T-helper 2 cell treated with Interferon-gamma antibody and Interleukin-4, amounts not matched to agents 5 μg/mL and 100 μg/mL, for 36 hours (primary cell): ENCODE measurements at regions not wholly inside any gene's neighbourhood (a gene's known extent, or its start where the extent isn't known, plus 50 kb on each side); places are given as distances from the start of the nearest gene placed in this dataset.
A peak's percentile ranks its signal among the peaks of the same experiment; 100 is the strongest.

ENCODE experiments used
- DNase-seq: peaks from one replicate; pipeline ENCODE4 v3.0.0; 2021; ENCODE audit warnings: low spot score
- H3K27ac Mint-ChIP-seq: one replicate; pipeline ENCODE4 v1.8.0; 2021; ENCODE audit warnings: mild to moderate bottlenecking, mixed read lengths
- H3K27me3 Mint-ChIP-seq: one replicate; pipeline ENCODE4 v1.8.0; 2021; ENCODE audit warnings: low read depth, mixed read lengths
- H3K36me3 Mint-ChIP-seq: one replicate; pipeline ENCODE4 v1.8.0; 2021; ENCODE audit warnings: low read depth, mixed read lengths
- H3K4me1 Mint-ChIP-seq: one replicate; pipeline ENCODE4 v1.8.0; 2021; ENCODE audit warnings: low read depth, mixed read lengths
- H3K4me3 Mint-ChIP-seq: one replicate; pipeline ENCODE4 v1.8.0; 2022; ENCODE audit warnings: mild to moderate bottlenecking, moderate library complexity, mixed read lengths
- H3K9me3 Mint-ChIP-seq: one replicate; pipeline ENCODE4 v1.8.0; 2021; ENCODE audit warnings: mixed read lengths

DNA sequence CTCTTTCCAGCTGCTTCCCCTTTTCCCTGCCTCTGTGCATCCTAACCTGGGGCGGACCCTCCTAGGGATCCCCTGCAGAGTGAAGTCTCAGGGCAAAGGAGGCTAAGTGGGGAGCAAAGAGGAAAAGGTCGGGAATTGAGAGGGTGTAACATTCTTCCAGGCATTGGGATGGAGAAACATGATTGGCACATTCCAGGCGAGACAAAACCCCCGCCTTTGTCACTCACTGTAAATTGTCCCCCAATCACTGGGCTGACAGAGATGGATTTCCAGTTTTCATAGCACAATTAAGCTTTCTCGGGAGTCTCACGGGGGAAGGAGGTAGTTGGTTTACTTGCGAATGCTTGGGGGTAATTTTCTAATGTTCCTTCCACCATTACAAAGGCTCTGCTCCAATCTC is 74.9 kb downstream of the MIAT start:
- Mint-ChIP-seq H3K9me3 (no peaks in the 10 kb centered on the region), H3K27ac (no peak overlapping the region), H3K4me1 (no peaks in the 10 kb centered on the region), H3K27me3 (no peaks in the 10 kb centered on the region), H3K36me3 (peaks cover 3% of the 10 kb centered on the region), H3K4me3 (no peak overlapping the region)
- no peak for DNase-seq

DNA sequence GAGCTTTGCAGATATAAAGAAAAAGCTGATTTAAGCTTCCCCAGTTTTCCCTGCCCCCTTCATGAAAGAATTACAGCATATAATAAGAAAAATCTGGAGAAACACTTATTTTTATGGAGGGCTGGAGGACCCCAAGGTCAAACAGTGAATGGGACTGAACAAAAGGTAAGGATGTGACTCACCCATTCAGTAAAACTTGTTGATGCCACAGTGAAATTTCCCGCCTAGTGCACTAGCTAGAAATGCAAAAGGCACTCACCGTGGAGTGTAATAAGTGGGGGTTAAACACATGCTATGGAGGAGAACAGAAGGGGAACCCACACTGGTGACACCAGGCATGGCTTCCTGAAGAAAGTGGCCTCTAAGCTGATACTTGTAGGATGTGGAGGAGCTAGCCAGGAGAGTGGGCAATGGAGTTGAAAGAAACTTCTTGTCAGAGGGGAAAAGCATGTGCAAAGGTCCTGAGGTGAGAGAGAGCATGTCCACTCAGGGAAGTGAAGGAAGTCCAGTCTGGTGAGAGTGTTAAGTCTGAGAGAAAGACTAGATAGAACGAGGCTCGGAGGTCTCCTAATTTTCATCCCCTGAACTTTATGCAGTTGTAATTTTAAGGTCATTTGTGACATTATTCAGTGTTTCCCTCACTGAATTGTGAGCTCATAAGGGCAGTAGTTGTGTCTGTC is 77.1 kb downstream of the MIAT start:
- H3K4me1 Mint-ChIP-seq, result no peaks in the 10 kb centered on the region
- H3K9me3 Mint-ChIP-seq, result no peaks in the 10 kb centered on the region
- no peaks in the 10 kb centered on the region for H3K36me3 Mint-ChIP-seq
- H3K27me3 Mint-ChIP-seq, result no peaks in the 10 kb centered on the region
- no peak overlapping the region for H3K27ac Mint-ChIP-seq
- no peak for DNase-seq
- no peak overlapping the region for H3K4me3 Mint-ChIP-seq

DNA sequence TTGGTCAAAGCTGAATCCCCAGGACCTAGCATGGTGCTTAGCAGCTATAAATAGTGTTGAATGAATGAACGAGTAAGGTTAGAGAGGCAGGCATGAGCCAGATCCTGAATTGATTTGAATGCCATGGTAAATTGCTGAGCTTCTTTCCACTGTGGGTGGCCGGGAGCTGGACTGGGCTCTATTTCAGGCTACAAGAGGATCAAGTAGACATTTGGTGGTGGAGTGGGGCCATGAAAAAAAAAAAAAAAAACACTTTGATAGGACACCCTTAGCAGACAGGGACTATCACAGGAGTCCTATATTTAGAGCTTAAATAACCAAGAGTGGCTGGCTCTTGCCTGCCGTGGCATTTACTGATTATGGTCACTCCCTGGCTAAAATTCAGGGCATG is 77.6 kb downstream of the MIAT start:
- no peaks in the 10 kb centered on the region for H3K36me3 Mint-ChIP-seq
- no peaks in the 10 kb centered on the region for H3K9me3 Mint-ChIP-seq
- H3K27ac Mint-ChIP-seq, result no peak overlapping the region
- no peak overlapping the region for H3K4me3 Mint-ChIP-seq
- H3K27me3 Mint-ChIP-seq, result no peaks in the 10 kb centered on the region
- H3K4me1 Mint-ChIP-seq, result no peaks in the 10 kb centered on the region
- no peak for DNase-seq

DNA sequence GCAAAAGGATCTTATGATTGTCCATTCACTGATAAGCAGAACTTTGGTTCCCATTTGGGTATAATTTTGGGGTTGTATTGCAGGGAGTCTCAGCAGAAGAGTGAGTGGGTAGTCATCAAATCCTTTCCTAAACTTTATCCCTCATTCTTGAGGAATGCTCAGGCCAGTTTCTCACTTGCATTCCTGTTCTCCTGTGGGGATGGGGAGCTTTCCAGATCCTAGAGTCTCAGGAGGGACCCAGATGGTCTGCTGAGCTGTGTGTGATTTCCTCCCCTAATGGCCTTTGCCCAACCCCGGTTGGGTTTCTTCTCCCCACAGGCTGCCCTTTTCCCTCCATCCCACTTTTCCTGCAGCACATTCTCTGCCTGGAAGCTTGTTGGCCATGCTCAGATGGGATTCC is 79.9 kb downstream of the MIAT start:
- Mint-ChIP-seq H3K36me3 (no peaks in the 10 kb centered on the region), H3K4me1 (no peaks in the 10 kb centered on the region)

DNA sequence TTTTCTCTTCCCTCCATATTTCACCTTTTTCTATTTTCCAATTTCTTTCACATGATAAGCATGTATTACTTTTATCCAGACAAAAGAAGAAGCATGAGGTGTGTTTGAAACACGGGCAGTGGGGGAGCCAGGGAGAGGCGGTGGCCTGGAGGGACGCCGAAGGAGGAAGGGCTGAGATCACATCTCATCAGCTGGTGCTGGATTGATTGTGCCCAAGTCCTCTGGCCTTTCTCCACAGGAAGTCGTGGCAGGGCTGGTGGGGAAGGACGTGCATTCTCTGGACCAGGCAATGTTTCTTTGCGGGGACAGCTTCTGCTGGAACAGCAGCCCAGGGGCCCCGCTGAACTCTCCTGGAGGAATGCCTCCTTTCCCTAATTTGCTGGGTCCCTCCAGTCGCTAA is 82.9 kb downstream of the MIAT start:
- H3K27me3 Mint-ChIP-seq, result no peaks in the 10 kb centered on the region
- H3K4me3 Mint-ChIP-seq, result no peak overlapping the region
- H3K9me3 Mint-ChIP-seq, result no peaks in the 10 kb centered on the region
- no peak overlapping the region for H3K27ac Mint-ChIP-seq
- no peak for DNase-seq
- H3K4me1 Mint-ChIP-seq, result no peaks in the 10 kb centered on the region
- H3K36me3 Mint-ChIP-seq, result no peaks in the 10 kb centered on the region

More for the DNA sequence above, 79.9 kb downstream of the MIAT start:
- Mint-ChIP-seq H3K27ac (no peak overlapping the region), H3K4me3 (no peak overlapping the region), H3K27me3 (no peaks in the 10 kb centered on the region), H3K9me3 (no peaks in the 10 kb centered on the region)
- no peak for DNase-seq

DNA sequence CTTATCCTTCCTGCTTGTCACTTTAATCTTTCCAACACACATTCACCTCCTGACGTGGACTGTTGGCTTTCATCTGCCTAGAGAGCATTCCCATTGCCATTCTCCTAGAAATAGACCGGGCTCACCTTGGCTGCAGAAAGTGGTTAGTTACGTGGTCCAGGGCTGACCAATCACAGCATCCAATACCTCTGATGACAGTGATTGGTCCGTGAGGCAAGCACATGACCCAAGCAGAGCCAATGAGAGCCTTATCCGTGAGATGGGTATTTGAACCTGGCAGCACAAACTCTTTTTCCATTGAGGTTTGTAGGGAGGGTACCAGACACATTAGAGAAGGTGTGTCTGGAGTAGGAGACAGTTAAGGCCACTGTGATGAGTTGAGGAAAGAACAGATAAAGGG is 85.8 kb downstream of the MIAT start:
- no peak overlapping the region for H3K27ac Mint-ChIP-seq
- H3K9me3 Mint-ChIP-seq, result no peaks in the 10 kb centered on the region
- DNase-seq, result no peak
- no peaks in the 10 kb centered on the region for H3K27me3 Mint-ChIP-seq
- H3K4me1 Mint-ChIP-seq, result no peaks in the 10 kb centered on the region
- H3K36me3 Mint-ChIP-seq, result no peaks in the 10 kb centered on the region
- H3K4me3 Mint-ChIP-seq, result no peak overlapping the region

DNA sequence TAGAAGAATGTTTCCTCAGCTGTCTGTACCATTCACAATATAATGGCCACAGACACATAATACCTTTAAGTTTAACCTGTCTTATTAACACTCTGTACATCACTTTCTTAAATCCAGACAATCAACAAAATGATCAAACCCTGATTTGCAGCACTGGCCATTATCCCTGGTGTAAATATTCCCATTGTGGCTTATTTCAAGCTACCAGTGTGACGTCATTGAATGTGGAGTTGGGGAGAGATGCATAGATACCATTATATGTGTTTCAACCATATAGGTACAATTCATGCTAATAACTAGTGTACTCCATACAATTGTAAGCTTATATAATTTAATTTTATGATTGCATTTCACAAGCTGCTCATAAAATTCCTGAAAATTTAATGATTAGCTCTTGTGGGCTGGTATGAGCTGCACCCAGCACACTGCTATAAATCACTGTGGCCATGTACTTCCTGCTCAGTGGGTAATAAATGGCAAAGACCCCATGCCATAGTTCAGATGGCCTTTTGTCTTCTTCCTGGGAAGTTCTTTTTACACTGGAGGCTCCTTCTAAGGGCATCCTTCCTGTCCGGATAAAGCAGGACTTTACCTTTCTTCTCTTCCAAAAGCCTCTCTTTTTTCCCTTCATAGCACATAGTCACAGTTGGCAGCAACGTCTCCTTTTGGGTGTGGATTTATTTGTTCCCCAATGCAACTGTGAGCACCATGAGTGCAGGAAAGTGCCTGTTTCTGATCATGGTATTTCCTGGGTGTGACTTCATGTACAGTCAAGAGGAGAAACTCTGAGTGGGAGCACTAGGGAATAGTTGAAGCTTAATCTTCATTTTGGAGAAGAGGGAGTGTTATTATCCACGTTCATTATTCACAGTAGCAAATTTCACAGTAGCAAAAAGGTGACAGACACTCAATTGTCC is 87.8 kb downstream of the MIAT start:
- Mint-ChIP-seq H3K27me3 (no peaks in the 10 kb centered on the region), H3K4me3 (no peak overlapping the region), H3K4me1 (no peaks in the 10 kb centered on the region), H3K27ac (no peak overlapping the region), H3K9me3 (no peaks in the 10 kb centered on the region), H3K36me3 (no peaks in the 10 kb centered on the region)
- no peak for DNase-seq

DNA sequence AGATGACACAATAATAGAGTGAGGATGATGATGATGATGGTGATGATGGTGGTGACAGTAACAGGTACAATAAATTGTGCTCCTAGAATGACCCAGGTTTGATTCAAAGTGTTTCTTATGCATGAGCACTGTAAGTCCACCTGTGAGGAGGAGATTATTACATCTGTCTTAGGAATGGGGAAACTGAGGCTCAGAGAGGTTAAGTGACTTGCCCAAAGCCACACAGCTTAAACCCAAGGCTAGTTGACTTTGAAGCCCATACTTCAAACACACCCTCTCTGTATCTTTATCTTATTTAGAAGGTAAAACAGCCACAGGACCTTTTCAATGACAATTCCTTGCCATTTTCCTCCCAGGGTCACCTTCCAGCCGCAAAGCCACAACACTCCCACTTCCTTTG is 88.9 kb downstream of the MIAT start:
- Mint-ChIP-seq H3K27me3 (no peaks in the 10 kb centered on the region), H3K27ac (no peak overlapping the region), H3K4me3 (no peak overlapping the region), H3K9me3 (no peaks in the 10 kb centered on the region), H3K36me3 (no peaks in the 10 kb centered on the region), H3K4me1 (peaks cover 4% of the 10 kb centered on the region)
- DNase-seq, result no peak

DNA sequence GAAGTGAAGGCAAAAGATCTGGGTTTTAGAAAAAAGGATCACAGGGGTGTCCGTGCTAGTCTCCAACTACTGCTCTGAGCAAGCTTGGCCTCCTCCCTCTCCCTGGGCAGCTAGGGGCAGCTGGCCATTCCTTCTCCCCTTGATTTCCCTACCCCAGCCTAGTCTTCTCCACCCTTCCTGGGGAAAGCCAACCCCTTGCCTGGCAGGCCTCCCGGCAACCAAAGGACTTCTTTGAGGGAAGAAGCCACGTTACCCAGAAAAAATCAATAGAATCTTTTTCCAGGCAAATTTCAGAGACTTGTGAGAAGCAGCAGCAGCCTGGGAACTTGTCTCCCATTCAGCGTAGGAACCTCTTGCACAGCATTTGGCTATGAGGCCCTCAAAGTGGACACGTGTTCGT is 91.5 kb downstream of the MIAT start:
- H3K4me1 Mint-ChIP-seq, result peaks cover 4% of the 10 kb centered on the region
- H3K27me3 Mint-ChIP-seq, result no peaks in the 10 kb centered on the region
- H3K27ac Mint-ChIP-seq, result no peak overlapping the region
- no peak overlapping the region for H3K4me3 Mint-ChIP-seq
- H3K9me3 Mint-ChIP-seq, result no peaks in the 10 kb centered on the region
- no peaks in the 10 kb centered on the region for H3K36me3 Mint-ChIP-seq
- DNase-seq, result no peak

DNA sequence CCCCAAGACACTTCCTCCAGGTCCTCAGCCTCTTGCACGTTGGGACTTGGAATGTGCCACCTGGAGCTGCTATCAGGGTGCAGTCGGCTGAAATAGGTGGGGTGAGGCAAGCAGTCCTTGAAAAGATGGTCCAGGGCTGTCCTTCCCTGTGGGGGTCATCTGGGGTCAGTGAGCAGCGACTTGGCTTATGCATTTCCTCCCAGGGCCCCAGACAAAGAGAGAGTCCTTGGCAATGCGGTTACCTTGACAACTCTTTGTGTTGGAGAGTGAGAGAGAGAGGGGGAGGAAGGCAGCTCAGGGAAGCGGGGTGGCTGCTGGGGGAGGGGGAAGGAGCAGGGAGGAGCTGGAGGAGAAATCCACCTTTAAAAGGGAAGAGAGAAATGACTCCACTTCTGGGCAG is 93.8 kb downstream of the MIAT start:
- no peaks in the 10 kb centered on the region for H3K36me3 Mint-ChIP-seq
- H3K4me1 Mint-ChIP-seq, result peaks cover 4% of the 10 kb centered on the region
- no peak overlapping the region for H3K4me3 Mint-ChIP-seq
- DNase-seq, result no peak
- H3K9me3 Mint-ChIP-seq, result no peaks in the 10 kb centered on the region
- no peak overlapping the region for H3K27ac Mint-ChIP-seq
- H3K27me3 Mint-ChIP-seq, result no peaks in the 10 kb centered on the region

DNA sequence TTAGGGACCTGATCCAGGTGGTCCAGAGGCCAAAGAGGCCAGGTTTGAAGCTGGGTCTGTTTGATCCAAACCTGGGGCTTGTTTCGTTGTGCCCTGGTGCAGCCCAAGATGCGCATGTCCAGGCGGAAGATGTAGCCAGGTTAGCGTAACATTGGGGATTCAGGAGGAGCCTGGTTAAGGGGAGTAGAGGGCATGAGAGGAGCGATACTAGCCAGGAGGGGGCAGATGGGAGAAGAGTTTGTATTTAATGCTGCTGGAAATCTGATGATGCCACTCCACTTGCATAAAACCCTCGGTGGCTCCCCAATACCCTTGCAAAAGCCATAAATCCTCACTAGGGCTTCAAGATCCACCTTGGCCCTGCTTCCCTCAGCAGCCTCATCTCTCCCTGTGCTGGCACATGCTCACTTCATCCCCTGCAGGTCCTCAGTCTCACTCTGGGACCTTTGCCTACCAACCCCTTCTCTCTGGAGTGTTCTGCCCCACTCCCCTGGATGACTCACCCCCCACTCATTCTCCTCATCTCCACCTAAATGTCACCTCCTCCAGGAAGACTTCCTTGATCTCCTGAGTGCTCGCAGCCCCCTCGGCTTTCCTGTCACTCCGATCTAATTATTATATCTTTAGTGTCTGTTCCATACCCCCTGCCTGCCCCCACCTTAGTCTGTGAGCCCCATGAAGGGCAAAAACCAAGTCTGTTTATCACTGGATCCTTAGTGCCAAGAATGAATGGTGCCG is 95.9 kb downstream of the MIAT start:
- H3K4me1 Mint-ChIP-seq, result peaks cover 6% of the 10 kb centered on the region
- no peaks in the 10 kb centered on the region for H3K36me3 Mint-ChIP-seq
- no peak overlapping the region for H3K4me3 Mint-ChIP-seq
- no peaks in the 10 kb centered on the region for H3K27me3 Mint-ChIP-seq
- H3K9me3 Mint-ChIP-seq, result no peaks in the 10 kb centered on the region
- H3K27ac Mint-ChIP-seq, result no peak overlapping the region
- DNase-seq, result no peak

DNA sequence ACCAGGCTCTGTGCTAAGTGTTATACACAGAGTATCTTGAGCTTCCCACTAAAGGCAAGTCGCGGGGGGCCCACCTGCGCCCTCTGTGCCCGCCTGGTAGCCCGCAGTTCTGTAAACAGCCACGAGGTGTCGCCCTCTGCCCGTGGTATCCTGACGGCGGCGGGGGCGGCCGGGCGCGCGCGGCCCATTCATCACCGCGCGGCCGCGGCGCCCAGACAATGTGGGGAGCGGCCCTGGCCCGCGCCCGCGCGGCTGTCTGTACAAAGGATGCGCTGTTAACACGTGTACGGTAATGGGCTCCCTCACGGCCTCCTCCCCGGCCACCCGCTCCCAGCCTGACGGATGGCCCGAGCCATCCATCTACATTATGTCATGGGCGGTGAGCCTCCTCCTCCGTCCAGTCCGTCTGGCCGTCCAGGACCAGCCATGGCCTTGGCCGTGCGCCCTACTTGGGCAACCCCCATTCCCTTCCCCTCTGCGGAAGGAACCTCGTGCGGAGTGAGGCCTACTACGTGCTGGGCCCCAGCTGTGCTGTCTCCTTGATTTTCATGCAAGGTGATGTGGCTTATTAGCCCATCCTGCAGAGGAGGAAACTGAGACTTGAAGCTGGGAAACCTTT is 99.4 kb downstream of the MIAT start:
- Mint-ChIP-seq H3K27ac (no peak overlapping the region), H3K4me1 (peaks cover 2% of the 10 kb centered on the region), H3K36me3 (no peaks in the 10 kb centered on the region), H3K27me3 (no peaks in the 10 kb centered on the region), H3K9me3 (no peaks in the 10 kb centered on the region), H3K4me3 (no peak overlapping the region)
- peak; percentile 54 for DNase-seq

DNA sequence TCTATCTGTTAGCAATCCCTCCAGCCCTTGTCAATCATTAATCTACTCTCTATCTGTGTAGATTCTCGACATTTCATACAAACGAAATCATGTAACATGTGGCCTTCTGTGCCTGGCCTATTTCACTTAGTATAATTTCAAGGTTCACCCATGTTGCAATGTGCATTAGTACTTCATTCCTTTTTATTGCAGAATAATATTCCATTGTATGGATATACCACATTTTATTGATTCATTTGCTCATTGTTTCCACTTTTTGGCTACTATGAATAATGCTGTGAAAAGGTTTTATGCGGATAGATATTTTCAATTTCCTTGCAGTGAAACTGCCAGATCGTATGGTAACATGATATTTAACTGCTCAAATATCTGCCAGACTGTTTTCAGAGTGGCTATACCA is 100.1 kb downstream of the MIAT start:
- H3K9me3 Mint-ChIP-seq, result no peaks in the 10 kb centered on the region
- peaks cover 2% of the 10 kb centered on the region for H3K4me1 Mint-ChIP-seq
- no peaks in the 10 kb centered on the region for H3K36me3 Mint-ChIP-seq
- no peak overlapping the region for H3K27ac Mint-ChIP-seq
- H3K27me3 Mint-ChIP-seq, result no peaks in the 10 kb centered on the region
- DNase-seq, result no peak
- H3K4me3 Mint-ChIP-seq, result no peak overlapping the region
